Neural progenitor cell (in vitro differentiated cells): ENCODE measurements at regions not wholly inside any gene's neighbourhood (a gene's known extent, or its start where the extent isn't known, plus 50 kb on each side); places are given as distances from the start of the nearest gene placed in this dataset.

Experiments used
- CTCF ChIP-seq: fragments of 200-600 bp; sonication (generic); IDR thresholded peaks from 2 replicates; pipeline ENCODE4 v1.5.1; 2017; ENCODE audit warnings: antibody characterized with exemption, mild to moderate bottlenecking
- EZH2 ChIP-seq: fragments of 200-600 bp; sonication (generic); IDR thresholded peaks from 2 replicates; pipeline ENCODE4 v1.6.1; 2017; ENCODE audit warnings: antibody characterized with exemption, mild to moderate bottlenecking, moderate library complexity
- EZH2phosphoT487 ChIP-seq: fragments of 200-600 bp; sonication (generic); IDR thresholded peaks from 2 replicates; pipeline ENCODE4 v1.6.1; 2017; ENCODE audit warnings: antibody characterized with exemption

DNA sequence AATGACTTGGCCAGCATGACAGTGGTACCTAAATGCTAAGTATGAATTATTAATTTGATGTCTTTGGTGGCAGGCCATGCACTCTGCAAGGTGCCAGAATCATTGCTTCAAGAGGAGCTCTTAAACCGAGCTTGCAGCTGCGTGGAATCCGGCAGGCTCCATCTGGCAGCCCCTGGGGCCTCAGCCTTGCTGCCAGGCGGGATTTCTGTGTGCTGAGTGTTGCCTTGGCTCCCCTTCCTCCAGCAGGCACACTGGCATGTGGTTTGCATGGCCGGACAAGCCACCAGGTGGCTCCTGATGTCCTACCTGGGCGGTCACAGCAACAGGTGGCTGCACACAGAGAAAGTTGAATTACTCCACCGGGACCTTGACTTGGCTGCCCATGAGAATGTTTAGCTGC, 155.4 kb downstream of the URB2 start:
- TF ChIP-seq CTCF (no peak), EZH2 (no peak), EZH2phosphoT487 (no peak)
